ENCODE measurements at regions not wholly inside any gene's neighbourhood (a gene's known extent, or its start where the extent isn't known, plus 50 kb on each side); places are given as distances from the start of the nearest gene placed in this dataset.

GRCh38 chr6:92538926-92539325 lies 880.4 kb downstream of the EPHA7 start:
- Histone ChIP-seq H3K9me3 (ENCODE audit: control insufficient read depth, insufficient read depth, low read length) (no peaks in the 10 kb centered on the region), H3K4me3 (ENCODE audit: low read depth, low read length) (no peak overlapping the region), H3K27me3 (ENCODE audit: control insufficient read depth, insufficient read depth, low read length) (no peaks in the 10 kb centered on the region), H3K36me3 (ENCODE audit: control insufficient read depth, insufficient read depth, low read length) (no peaks in the 10 kb centered on the region), H3K27ac (ENCODE audit: low read depth, low read length) (no peak overlapping the region), H3K4me1 (ENCODE audit: control insufficient read depth, insufficient read depth, low read length) (no peaks in the 10 kb centered on the region; the same call in 1 of the 2 replicates), H3K9ac (ENCODE audit: low read depth, low read length) (no peak overlapping the region)

GRCh38 chr6:92538275-92538674 lies 881.1 kb downstream of the EPHA7 start:
- no peaks in the 10 kb centered on the region for H3K9me3 ChIP-seq (ENCODE audit: control insufficient read depth, insufficient read depth, low read length)
- H3K36me3 ChIP-seq (ENCODE audit: control insufficient read depth, insufficient read depth, low read length): no peaks in the 10 kb centered on the region
- no peak overlapping the region for H3K4me3 ChIP-seq (ENCODE audit: low read depth, low read length)
- no peak overlapping the region for H3K27ac ChIP-seq (ENCODE audit: low read depth, low read length)
- no peak overlapping the region for H3K9ac ChIP-seq (ENCODE audit: low read depth, low read length)
- H3K27me3 ChIP-seq (ENCODE audit: control insufficient read depth, insufficient read depth, low read length): no peaks in the 10 kb centered on the region
- H3K4me1 ChIP-seq (ENCODE audit: control insufficient read depth, insufficient read depth, low read length): no peaks in the 10 kb centered on the region; the same call in 1 of the 2 replicates

- Histone ChIP-seq H3K9ac (ENCODE audit: low read depth, low read length) (no peak overlapping the region), H3K4me1 (ENCODE audit: control insufficient read depth, insufficient read depth, low read length) (no peaks in the 10 kb centered on the region; the same call in 1 of the 2 replicates), H3K27me3 (ENCODE audit: control insufficient read depth, insufficient read depth, low read length) (no peaks in the 10 kb centered on the region)
Measured at GRCh38 chr6:92534109-92534508, 885.2 kb downstream of the EPHA7 start.

GRCh38 chr6:92522589-92522988 lies 896.8 kb downstream of the EPHA7 start:
- H3K4me3 ChIP-seq (ENCODE audit: low read depth, low read length): no peak overlapping the region
- no peak overlapping the region for H3K9ac ChIP-seq (ENCODE audit: low read depth, low read length)
- no peaks in the 10 kb centered on the region for H3K9me3 ChIP-seq (ENCODE audit: control insufficient read depth, insufficient read depth, low read length)
- no peak overlapping the region for H3K27ac ChIP-seq (ENCODE audit: low read depth, low read length)
- no peaks in the 10 kb centered on the region for H3K36me3 ChIP-seq (ENCODE audit: control insufficient read depth, insufficient read depth, low read length)
- no peaks in the 10 kb centered on the region for H3K27me3 ChIP-seq (ENCODE audit: control insufficient read depth, insufficient read depth, low read length)
- H3K4me1 ChIP-seq (ENCODE audit: control insufficient read depth, insufficient read depth, low read length): no peaks in the 10 kb centered on the region

More at GRCh38 chr6:92534109-92534508, 885.2 kb downstream of the EPHA7 start:
- Histone ChIP-seq H3K27ac (ENCODE audit: low read depth, low read length) (no peak overlapping the region), H3K9me3 (ENCODE audit: control insufficient read depth, insufficient read depth, low read length) (no peaks in the 10 kb centered on the region), H3K4me3 (ENCODE audit: low read depth, low read length) (no peak overlapping the region), H3K36me3 (ENCODE audit: control insufficient read depth, insufficient read depth, low read length) (no peaks in the 10 kb centered on the region)

GRCh38 chr6:92521553-92521952 lies 897.8 kb downstream of the EPHA7 start:
- Histone ChIP-seq H3K27me3 (ENCODE audit: control insufficient read depth, insufficient read depth, low read length) (no peaks in the 10 kb centered on the region), H3K36me3 (ENCODE audit: control insufficient read depth, insufficient read depth, low read length) (no peaks in the 10 kb centered on the region), H3K9me3 (ENCODE audit: control insufficient read depth, insufficient read depth, low read length) (no peaks in the 10 kb centered on the region), H3K4me3 (ENCODE audit: low read depth, low read length) (no peak overlapping the region), H3K9ac (ENCODE audit: low read depth, low read length) (no peak overlapping the region), H3K4me1 (ENCODE audit: control insufficient read depth, insufficient read depth, low read length) (no peaks in the 10 kb centered on the region), H3K27ac (ENCODE audit: low read depth, low read length) (no peak overlapping the region)

- H3K4me3 ChIP-seq (ENCODE audit: low read depth, low read length): no peak overlapping the region
- no peaks in the 10 kb centered on the region for H3K4me1 ChIP-seq (ENCODE audit: control insufficient read depth, insufficient read depth, low read length)
- H3K9ac ChIP-seq (ENCODE audit: low read depth, low read length): no peak overlapping the region
- H3K27me3 ChIP-seq (ENCODE audit: control insufficient read depth, insufficient read depth, low read length): no peaks in the 10 kb centered on the region
- no peaks in the 10 kb centered on the region for H3K36me3 ChIP-seq (ENCODE audit: control insufficient read depth, insufficient read depth, low read length)
- no peaks in the 10 kb centered on the region; the same call in 1 of the 2 replicates for H3K9me3 ChIP-seq (ENCODE audit: control insufficient read depth, insufficient read depth, low read length)
- no peak overlapping the region for H3K27ac ChIP-seq (ENCODE audit: low read depth, low read length)
Measured at GRCh38 chr6:92510137-92510536, 909.2 kb downstream of the EPHA7 start.

- no peaks in the 10 kb centered on the region for H3K27me3 ChIP-seq (ENCODE audit: control insufficient read depth, insufficient read depth, low read length)
- H3K9ac ChIP-seq (ENCODE audit: low read depth, low read length): no peak overlapping the region
- no peaks in the 10 kb centered on the region; the same call in 1 of the 2 replicates for H3K9me3 ChIP-seq (ENCODE audit: control insufficient read depth, insufficient read depth, low read length)
- H3K4me1 ChIP-seq (ENCODE audit: control insufficient read depth, insufficient read depth, low read length): no peaks in the 10 kb centered on the region
- H3K36me3 ChIP-seq (ENCODE audit: control insufficient read depth, insufficient read depth, low read length): no peaks in the 10 kb centered on the region
- no peak overlapping the region for H3K27ac ChIP-seq (ENCODE audit: low read depth, low read length)
- no peak overlapping the region for H3K4me3 ChIP-seq (ENCODE audit: low read depth, low read length)
Measured at GRCh38 chr6:92507552-92507951, 911.8 kb downstream of the EPHA7 start.

- Histone ChIP-seq H3K4me3 (ENCODE audit: low read depth, low read length) (no peak overlapping the region), H3K4me1 (ENCODE audit: control insufficient read depth, insufficient read depth, low read length) (no peaks in the 10 kb centered on the region), H3K9ac (ENCODE audit: low read depth, low read length) (no peak overlapping the region), H3K27me3 (ENCODE audit: control insufficient read depth, insufficient read depth, low read length) (no peaks in the 10 kb centered on the region), H3K36me3 (ENCODE audit: control insufficient read depth, insufficient read depth, low read length) (no peaks in the 10 kb centered on the region), H3K27ac (ENCODE audit: low read depth, low read length) (no peak overlapping the region), H3K9me3 (ENCODE audit: control insufficient read depth, insufficient read depth, low read length) (no peaks in the 10 kb centered on the region)
Measured at GRCh38 chr6:92504509-92504908, 914.9 kb downstream of the EPHA7 start.

- no peaks in the 10 kb centered on the region for H3K27me3 ChIP-seq (ENCODE audit: control insufficient read depth, insufficient read depth, low read length)
- H3K27ac ChIP-seq (ENCODE audit: low read depth, low read length): no peak overlapping the region
- no peak overlapping the region for H3K9ac ChIP-seq (ENCODE audit: low read depth, low read length)
- no peak overlapping the region for H3K4me3 ChIP-seq (ENCODE audit: low read depth, low read length)
- no peaks in the 10 kb centered on the region for H3K36me3 ChIP-seq (ENCODE audit: control insufficient read depth, insufficient read depth, low read length)
- H3K4me1 ChIP-seq (ENCODE audit: control insufficient read depth, insufficient read depth, low read length): peaks cover 3% of the 10 kb centered on the region; the same call in 1 of the 2 replicates
- H3K9me3 ChIP-seq (ENCODE audit: control insufficient read depth, insufficient read depth, low read length): no peaks in the 10 kb centered on the region
Measured at GRCh38 chr6:92497281-92497680, 922.1 kb downstream of the EPHA7 start.

- Histone ChIP-seq H3K4me3 (ENCODE audit: low read depth, low read length) (no peak overlapping the region), H3K9ac (ENCODE audit: low read depth, low read length) (no peak overlapping the region), H3K9me3 (ENCODE audit: control insufficient read depth, insufficient read depth, low read length) (no peaks in the 10 kb centered on the region), H3K36me3 (ENCODE audit: control insufficient read depth, insufficient read depth, low read length) (no peaks in the 10 kb centered on the region), H3K27me3 (ENCODE audit: control insufficient read depth, insufficient read depth, low read length) (no peaks in the 10 kb centered on the region), H3K4me1 (ENCODE audit: control insufficient read depth, insufficient read depth, low read length) (peaks cover 3% of the 10 kb centered on the region; the same call in 1 of the 2 replicates), H3K27ac (ENCODE audit: low read depth, low read length) (no peak overlapping the region)
Measured at GRCh38 chr6:92496527-92496926, 922.8 kb downstream of the EPHA7 start.

- H3K4me3 ChIP-seq (ENCODE audit: low read depth, low read length): no peak overlapping the region
- H3K4me1 ChIP-seq (ENCODE audit: control insufficient read depth, insufficient read depth, low read length): peaks cover 3% of the 10 kb centered on the region; the same call in 1 of the 2 replicates
- no peaks in the 10 kb centered on the region for H3K9me3 ChIP-seq (ENCODE audit: control insufficient read depth, insufficient read depth, low read length)
- H3K36me3 ChIP-seq (ENCODE audit: control insufficient read depth, insufficient read depth, low read length): no peaks in the 10 kb centered on the region
- no peak overlapping the region for H3K27ac ChIP-seq (ENCODE audit: low read depth, low read length)
- H3K27me3 ChIP-seq (ENCODE audit: control insufficient read depth, insufficient read depth, low read length): no peaks in the 10 kb centered on the region
- H3K9ac ChIP-seq (ENCODE audit: low read depth, low read length): no peak overlapping the region
Measured at GRCh38 chr6:92495242-92495641, 924.1 kb downstream of the EPHA7 start.

GRCh38 chr6:92485487-92485886 lies 933.9 kb downstream of the EPHA7 start:
- Histone ChIP-seq H3K27me3 (ENCODE audit: control insufficient read depth, insufficient read depth, low read length) (no peaks in the 10 kb centered on the region), H3K36me3 (ENCODE audit: control insufficient read depth, insufficient read depth, low read length) (no peaks in the 10 kb centered on the region), H3K9me3 (ENCODE audit: control insufficient read depth, insufficient read depth, low read length) (no peaks in the 10 kb centered on the region), H3K4me3 (ENCODE audit: low read depth, low read length) (no peak overlapping the region), H3K9ac (ENCODE audit: low read depth, low read length) (no peak overlapping the region), H3K27ac (ENCODE audit: low read depth, low read length) (no peak overlapping the region), H3K4me1 (ENCODE audit: control insufficient read depth, insufficient read depth, low read length) (no peaks in the 10 kb centered on the region)

All from HUES48 (cell line).